Skeletal muscle tissue (tissue), 3 donors: ENCODE measurements at regions not wholly inside any gene's neighbourhood (a gene's known extent, or its start where the extent isn't known, plus 50 kb on each side); places are given as distances from the start of the nearest gene placed in this dataset.

ENCODE experiments used
- H3K27ac ChIP-seq: one replicate; pipeline ENCODE4 v1.7.0; 2013; ENCODE audit warnings: mild to moderate bottlenecking, low read depth, low read length, inconsistent platforms
- H3K27me3 ChIP-seq, 3 donors: one replicate each; pipeline ENCODE4 v1.7.0; 2013; ENCODE audit warnings: low read length in 3 of 3; ENCODE audit not compliant: control insufficient read depth in 3 of 3, insufficient read depth in 3 of 3
- H3K36me3 ChIP-seq, 3 donors: one replicate each; pipeline ENCODE4 v1.7.0; 2013; ENCODE audit warnings: low read length in 3 of 3; ENCODE audit not compliant: control insufficient read depth in 3 of 3, insufficient read depth in 3 of 3
- H3K4me1 ChIP-seq, 3 donors: one replicate each; pipeline ENCODE4 v1.7.0; 2013; ENCODE audit warnings: low read length in 3 of 3, mild to moderate bottlenecking in 3 of 3; ENCODE audit not compliant: control insufficient read depth in 3 of 3, insufficient read depth in 3 of 3
- H3K4me3 ChIP-seq, 3 donors: one replicate each; pipeline ENCODE4 v1.7.0; 2013; ENCODE audit warnings: low read length in 3 of 3
- H3K9ac ChIP-seq, 3 donors: one replicate each; pipeline ENCODE4 v1.7.0; 2013; ENCODE audit warnings: low read length in 3 of 3, mild to moderate bottlenecking in 3 of 3, moderate library complexity in 2 of 3, low read depth in 1 of 3
- H3K9me3 ChIP-seq, 3 donors: one replicate each; pipeline ENCODE4 v1.7.0; 2013; ENCODE audit warnings: low read length in 3 of 3; ENCODE audit not compliant: control insufficient read depth in 3 of 3
- donor health status: Osteomylitis.

DNA sequence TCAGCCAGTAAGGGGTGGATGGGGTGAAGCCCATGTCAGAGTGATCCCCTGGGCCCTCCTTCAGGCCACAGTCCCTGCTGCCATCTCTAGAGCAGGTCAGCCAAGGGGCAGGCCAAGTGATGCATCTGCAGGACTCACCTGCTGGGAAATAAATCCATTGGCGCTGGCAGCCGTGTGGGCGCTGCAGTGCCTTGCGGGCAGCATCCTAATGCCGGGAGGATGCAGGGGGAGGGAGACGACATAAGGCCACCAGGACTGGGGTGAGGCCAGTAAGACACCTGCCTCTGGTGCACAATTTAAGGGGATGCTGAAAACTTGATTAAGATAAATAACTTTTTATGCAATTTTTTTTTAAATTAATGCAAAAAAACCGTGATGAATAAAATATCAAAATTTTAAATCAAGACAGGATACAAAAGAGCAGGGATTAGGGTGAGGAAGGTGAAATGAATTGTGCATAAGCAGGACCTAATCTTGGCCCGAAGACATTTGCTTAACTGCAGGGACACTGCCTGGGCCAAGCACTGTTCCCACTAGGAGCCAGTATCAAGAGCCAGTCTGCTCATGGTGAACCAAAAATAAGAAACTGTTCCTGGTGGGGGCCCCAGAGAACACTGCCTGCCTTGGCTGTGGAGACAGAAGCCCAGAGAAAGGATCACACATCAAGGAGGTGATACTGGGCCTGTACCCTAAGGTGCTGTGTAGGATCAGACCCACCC is 67.5 kb upstream of the CPLX2 start:
- H3K9ac ChIP-seq: no peak overlapping the region
- no peaks in the 10 kb centered on the region for H3K36me3 ChIP-seq
- no peak overlapping the region for H3K27ac ChIP-seq
- no peaks in the 10 kb centered on the region for H3K9me3 ChIP-seq
- no peak overlapping the region for H3K4me3 ChIP-seq
- H3K27me3 ChIP-seq: peaks cover 18 to 55% (median 31%) of the 10 kb centered on the region in 3 donors
- H3K4me1 ChIP-seq: no peaks in the 10 kb centered on the region

DNA sequence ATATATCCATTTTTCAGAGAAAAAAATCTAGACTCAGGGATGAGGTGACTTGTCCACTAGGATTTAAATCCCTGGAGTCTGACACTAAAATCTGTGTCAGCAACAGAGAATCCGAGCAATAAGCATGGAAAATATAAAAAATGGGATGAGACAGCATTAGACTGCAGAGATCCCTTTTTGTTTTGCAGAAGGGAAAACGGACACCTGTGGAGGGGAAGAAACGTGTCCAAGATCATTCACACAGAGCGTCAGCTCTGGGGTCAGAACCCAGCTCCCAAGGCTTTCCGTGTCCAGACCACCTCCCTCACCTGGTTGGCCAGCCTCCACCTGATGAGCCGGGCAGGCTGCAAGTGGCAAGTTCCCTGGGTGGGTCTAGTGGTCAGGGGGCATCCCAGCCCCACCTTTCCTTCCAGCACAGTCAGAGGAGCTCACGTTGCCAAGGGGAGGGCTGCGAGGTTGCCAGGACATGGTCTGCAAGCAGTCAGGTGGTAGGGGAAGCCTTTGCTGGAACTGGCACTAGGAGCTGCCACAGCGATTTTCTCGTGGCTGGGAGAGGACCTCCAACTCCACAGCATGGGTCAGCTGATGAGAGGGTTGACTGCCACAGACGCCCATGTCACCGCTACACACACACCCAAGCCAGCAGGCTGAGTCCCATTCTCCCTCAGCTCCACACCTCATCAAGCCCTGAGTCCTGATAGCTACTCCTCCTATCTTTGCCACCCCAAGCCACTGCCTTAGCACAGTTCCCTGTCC is 65.9 kb upstream of the CPLX2 start:
- Histone ChIP-seq H3K9ac (no peak overlapping the region), H3K9me3 (no peaks in the 10 kb centered on the region), H3K4me1 (no peaks in the 10 kb centered on the region), H3K27ac (no peak overlapping the region), H3K27me3 (peaks cover 13 to 53% (median 29%) of the 10 kb centered on the region in 3 donors), H3K36me3 (no peaks in the 10 kb centered on the region), H3K4me3 (no peak overlapping the region)

DNA sequence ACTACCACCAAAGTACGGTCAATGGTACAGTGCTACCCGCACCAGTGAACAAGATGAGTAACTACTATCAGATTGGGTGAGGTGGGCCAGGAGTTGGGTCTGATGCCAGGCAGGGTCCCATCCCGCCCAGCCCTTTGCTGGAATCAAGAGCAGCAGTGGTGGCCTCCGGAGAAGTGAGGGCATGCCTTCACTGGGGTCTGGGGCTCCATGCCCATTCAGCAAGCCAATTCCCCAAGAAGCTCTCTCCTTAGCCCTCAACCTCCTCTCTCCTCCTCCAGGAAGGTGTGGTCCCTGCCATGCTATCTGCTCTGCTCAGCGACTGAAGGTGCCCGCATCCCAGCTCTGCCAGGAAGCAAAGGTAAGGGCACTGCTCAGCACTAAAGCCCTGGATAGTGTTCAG is 62.7 kb upstream of the CPLX2 start:
- Histone ChIP-seq H3K4me3 (no peak overlapping the region), H3K9ac (no peak overlapping the region), H3K4me1 (no peaks in the 10 kb centered on the region), H3K36me3 (no peaks in the 10 kb centered on the region), H3K27me3 (peaks cover 13 to 43% (median 17%) of the 10 kb centered on the region in 3 donors), H3K9me3 (no peaks in the 10 kb centered on the region), H3K27ac (no peak overlapping the region)

DNA sequence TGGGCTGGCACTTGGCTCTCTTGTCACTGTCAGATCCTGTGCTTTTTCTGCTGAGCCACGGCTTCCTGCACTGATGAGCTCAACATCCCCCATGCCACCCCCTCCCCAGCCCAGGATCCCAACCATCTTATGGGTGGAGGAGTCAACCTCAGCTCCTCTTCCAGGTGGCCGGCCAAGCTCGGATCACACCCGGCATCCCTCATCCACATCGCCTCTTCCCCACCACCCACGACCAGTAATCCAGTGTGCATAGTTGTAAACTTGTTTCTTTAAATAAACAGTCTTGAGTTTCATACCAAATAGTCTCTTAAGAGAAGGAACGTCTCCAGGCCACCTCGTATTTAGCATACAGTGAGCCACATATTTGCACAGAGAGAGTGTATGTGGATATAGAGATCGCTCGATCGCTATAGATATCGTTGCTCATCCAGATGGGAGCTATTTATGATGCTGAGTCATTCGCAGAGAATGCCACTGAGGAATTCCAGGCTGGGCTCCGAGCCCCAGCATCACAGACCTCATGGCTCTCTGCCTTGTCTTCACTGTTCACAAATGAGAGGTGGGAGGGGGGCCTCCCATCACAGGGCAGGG is 61.8 kb upstream of the CPLX2 start:
- Histone ChIP-seq H3K27me3 (peaks cover 17 to 46% (median 17%) of the 10 kb centered on the region in 3 donors), H3K4me3 (no peak overlapping the region), H3K4me1 (peaks cover 0 to 2% (median 0%) of the 10 kb centered on the region in 3 donors), H3K36me3 (no peaks in the 10 kb centered on the region), H3K27ac (no peak overlapping the region), H3K9me3 (no peaks in the 10 kb centered on the region), H3K9ac (no peak overlapping the region)

DNA sequence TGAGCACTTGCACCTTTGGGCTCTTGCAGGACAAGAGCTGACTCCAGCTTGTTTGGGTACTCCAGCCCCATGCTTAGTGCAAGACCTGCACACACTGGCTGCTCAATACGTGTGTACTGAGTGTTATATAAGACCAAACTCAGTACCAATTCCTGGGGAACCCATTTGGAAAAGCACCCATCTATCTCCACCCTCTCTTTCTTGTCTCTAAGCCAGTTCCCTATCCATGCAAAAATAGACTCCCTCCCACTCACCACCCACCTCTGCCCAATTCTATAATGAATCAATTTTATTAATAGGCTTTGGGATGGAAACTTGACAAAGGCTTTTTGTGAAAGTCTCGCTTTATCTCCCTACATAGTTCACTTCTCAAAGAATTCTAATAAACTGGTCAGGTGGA is 60.9 kb upstream of the CPLX2 start:
- peaks cover 0 to 2% (median 0%) of the 10 kb centered on the region in 3 donors for H3K4me1 ChIP-seq
- no peak overlapping the region for H3K4me3 ChIP-seq
- H3K9ac ChIP-seq: no peak overlapping the region
- no peak overlapping the region for H3K27ac ChIP-seq
- H3K9me3 ChIP-seq: no peaks in the 10 kb centered on the region
- peaks cover 13 to 50% (median 17%) of the 10 kb centered on the region in 3 donors for H3K27me3 ChIP-seq
- no peaks in the 10 kb centered on the region for H3K36me3 ChIP-seq

DNA sequence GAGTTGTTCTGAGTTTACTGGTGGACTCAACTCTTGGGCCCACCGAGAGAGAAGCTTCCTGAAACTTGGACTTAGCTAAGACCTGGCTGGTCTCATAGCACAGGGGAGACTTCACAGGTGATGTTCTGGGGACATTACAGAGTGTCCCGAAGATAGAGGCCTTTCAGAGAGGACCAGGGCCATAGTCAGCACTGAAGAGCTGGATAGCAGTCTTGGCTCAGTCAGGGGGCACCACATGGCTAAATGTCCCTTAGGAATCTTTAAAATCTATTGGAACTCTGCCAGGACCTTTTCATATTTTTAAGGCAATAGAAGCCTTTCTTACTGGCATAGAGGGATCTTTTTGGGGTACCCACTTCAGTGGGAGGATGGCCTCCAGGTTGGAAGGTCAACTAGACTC is 59.8 kb upstream of the CPLX2 start:
- Histone ChIP-seq H3K27me3 (peaks cover 10 to 46% (median 17%) of the 10 kb centered on the region in 3 donors), H3K4me1 (peaks cover 0 to 2% (median 0%) of the 10 kb centered on the region in 3 donors), H3K27ac (no peak overlapping the region), H3K36me3 (no peaks in the 10 kb centered on the region), H3K9me3 (no peaks in the 10 kb centered on the region), H3K4me3 (no peak overlapping the region), H3K9ac (no peak overlapping the region)

DNA sequence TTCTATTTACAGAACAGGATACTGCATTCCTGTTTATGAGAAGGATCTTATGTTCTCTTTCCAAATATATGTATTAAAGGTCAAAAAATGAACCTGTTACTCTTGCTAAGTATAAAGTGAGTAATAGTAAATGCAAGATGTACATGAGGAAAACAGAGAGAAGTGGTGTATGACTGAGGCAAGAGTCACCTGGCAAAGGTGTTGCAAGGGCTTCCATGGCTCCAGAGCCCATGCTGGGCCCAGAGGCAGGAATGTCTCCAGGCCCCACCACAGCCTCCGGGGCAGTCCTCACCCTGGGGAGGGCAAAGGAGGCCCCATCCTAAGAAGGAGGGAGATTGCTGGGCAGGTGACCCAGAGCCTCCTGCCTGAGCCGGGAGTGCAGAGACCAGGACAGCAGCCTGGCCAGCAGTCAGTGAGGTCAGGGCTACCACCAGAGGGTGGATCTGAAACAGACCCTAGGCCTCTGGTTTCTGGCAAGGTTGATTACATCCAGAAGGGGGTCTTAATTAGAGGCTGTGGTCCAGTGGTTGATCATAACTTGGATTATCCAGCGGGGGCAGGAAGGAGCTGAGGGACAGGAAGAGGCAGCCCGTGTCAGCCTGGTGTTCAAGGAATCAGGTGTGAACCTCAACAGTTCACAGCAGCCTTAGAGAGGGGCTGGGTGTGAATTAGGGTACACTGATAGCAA is 57.3 kb upstream of the CPLX2 start:
- peaks cover 9 to 31% (median 9%) of the 10 kb centered on the region in 3 donors for H3K27me3 ChIP-seq
- H3K27ac ChIP-seq: no peak overlapping the region
- H3K9me3 ChIP-seq: no peaks in the 10 kb centered on the region
- H3K4me3 ChIP-seq: no peak overlapping the region
- H3K4me1 ChIP-seq: peaks cover 0 to 2% (median 0%) of the 10 kb centered on the region in 3 donors
- no peak overlapping the region for H3K9ac ChIP-seq
- H3K36me3 ChIP-seq: no peaks in the 10 kb centered on the region

DNA sequence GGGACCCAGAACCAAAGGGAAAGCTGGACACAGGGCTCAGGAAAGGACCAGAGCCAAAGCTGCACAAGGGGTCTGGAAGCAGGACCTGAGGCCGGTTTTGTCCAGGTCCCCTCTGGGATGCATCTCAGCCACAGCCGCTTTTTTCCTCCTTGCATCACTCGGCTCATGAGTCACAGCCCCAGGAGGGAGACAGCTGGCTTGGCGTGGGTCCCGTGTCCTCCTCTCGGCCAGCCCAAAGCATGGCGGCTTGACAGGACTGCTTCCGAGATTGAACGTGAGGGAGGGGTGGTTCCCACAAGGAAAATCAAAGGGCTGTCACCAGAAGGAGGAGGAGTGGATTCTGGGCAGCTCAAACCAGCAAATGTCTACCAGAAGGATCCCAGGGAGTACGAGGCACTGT is 56.7 kb upstream of the CPLX2 start:
- H3K9ac ChIP-seq: no peak overlapping the region

DNA sequence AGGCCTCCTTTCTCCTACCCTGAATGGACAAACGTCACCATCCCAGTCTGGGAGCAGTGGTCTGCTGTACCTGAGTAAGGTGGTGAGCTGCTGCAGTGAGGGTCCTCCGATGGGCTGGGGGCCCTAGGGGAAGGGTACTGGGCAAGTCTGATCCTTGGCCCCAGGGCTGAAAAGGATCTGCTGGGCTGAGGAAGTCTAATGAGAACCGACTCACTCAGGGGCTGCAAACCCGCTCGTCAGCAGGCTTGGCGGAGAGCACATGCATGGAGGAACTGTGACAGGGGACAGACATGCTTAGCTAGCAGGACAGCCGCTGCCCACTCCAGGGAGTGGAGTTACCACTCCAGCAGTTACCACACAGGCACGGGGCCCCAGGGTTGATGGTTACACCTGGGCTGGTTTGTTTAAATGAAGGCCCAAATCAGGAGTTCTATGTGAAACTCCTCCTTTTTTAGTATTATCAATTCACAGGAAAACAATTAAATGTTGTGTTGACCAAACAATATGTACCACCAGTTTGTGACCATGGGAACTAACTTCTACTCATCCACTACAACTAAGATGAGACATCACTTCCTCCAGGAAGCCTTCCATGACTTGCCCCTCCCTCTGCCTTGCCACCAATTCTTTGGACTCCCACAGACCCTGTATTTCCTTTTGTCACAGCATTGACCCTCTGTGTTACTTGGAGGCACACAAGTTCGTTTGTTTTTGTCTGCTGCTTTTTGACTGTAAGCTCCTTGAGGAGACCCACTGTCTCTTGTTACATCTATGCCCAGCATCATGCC is 56.1 kb upstream of the CPLX2 start:
- H3K9me3 ChIP-seq: no peaks in the 10 kb centered on the region
- H3K27ac ChIP-seq: no peak overlapping the region
- H3K9ac ChIP-seq: no peak overlapping the region

More for the DNA sequence above, 56.7 kb upstream of the CPLX2 start:
- Histone ChIP-seq H3K27ac (no peak overlapping the region), H3K4me1 (peaks cover 0 to 2% (median 0%) of the 10 kb centered on the region in 3 donors), H3K27me3 (peaks cover 9 to 29% (median 10%) of the 10 kb centered on the region in 3 donors), H3K9me3 (no peaks in the 10 kb centered on the region), H3K4me3 (no peak overlapping the region), H3K36me3 (no peaks in the 10 kb centered on the region)

More for the DNA sequence above, 56.1 kb upstream of the CPLX2 start:
- Histone ChIP-seq H3K27me3 (peaks cover 9 to 29% (median 16%) of the 10 kb centered on the region in 3 donors), H3K36me3 (no peaks in the 10 kb centered on the region), H3K4me3 (no peak overlapping the region), H3K4me1 (peaks cover 0 to 2% (median 0%) of the 10 kb centered on the region in 3 donors)
